Mesenchymal stem cell (in vitro differentiated cells and primary cell): ENCODE measurements at regions not wholly inside any gene's neighbourhood (a gene's known extent, or its start where the extent isn't known, plus 50 kb on each side); places are given as distances from the start of the nearest gene placed in this dataset.

Experiments used
- DNase-seq: peaks from one replicate; pipeline ENCODE4 v3.0.0-alpha.2; 2013
- H2AFZ ChIP-seq: one replicate; pipeline ENCODE4 v1.6.1; 2013; ENCODE audit warnings: low read depth, mild to moderate bottlenecking, control low read depth, inconsistent platforms, low read length, moderate library complexity
- H2AK5ac ChIP-seq: 2 replicates; pipeline ENCODE4 v1.6.1; 2013; ENCODE audit warnings: low read length, moderate library complexity, mild to moderate bottlenecking, inconsistent platforms; ENCODE audit not compliant: severe bottlenecking
- H2BK120ac ChIP-seq: one replicate; pipeline ENCODE4 v1.6.1; 2013; ENCODE audit warnings: low read depth, mild to moderate bottlenecking, inconsistent platforms, low read length, moderate library complexity
- H2BK12ac ChIP-seq, 2 experiments: one replicate each; pipeline ENCODE4 v1.6.1; 2013; ENCODE audit warnings: inconsistent platforms in 2 of 2, low read length in 2 of 2, mild to moderate bottlenecking in 2 of 2, moderate library complexity in 2 of 2, control low read depth in 1 of 2
- H2BK15ac ChIP-seq: one replicate; pipeline ENCODE4 v1.6.1; 2013; ENCODE audit warnings: mild to moderate bottlenecking, low read depth, inconsistent platforms; ENCODE audit not compliant: poor library complexity, severe bottlenecking
- H2BK5ac ChIP-seq: 2 replicates; pipeline ENCODE4 v1.6.1; 2013; ENCODE audit warnings: low read depth, mild to moderate bottlenecking, low read length, control low read depth, inconsistent platforms; ENCODE audit not compliant: poor library complexity, severe bottlenecking
- H3K14ac ChIP-seq, 2 experiments: one replicate each; pipeline ENCODE4 v1.6.1; 2013; ENCODE audit warnings: inconsistent platforms in 2 of 2, low read length in 2 of 2, control low read depth in 1 of 2, mild to moderate bottlenecking in 1 of 2, moderate library complexity in 1 of 2
- H3K18ac ChIP-seq, 2 experiments: one replicate each; pipeline ENCODE4 v1.6.1; 2013; ENCODE audit warnings: inconsistent platforms in 2 of 2, low read length in 2 of 2, control low read depth in 1 of 2, low read depth in 1 of 2, mild to moderate bottlenecking in 1 of 2
- H3K23ac ChIP-seq, 2 experiments: one replicate each; pipeline ENCODE4 v1.6.1; 2013; ENCODE audit warnings: inconsistent platforms in 2 of 2, low read length in 2 of 2, mild to moderate bottlenecking in 2 of 2, moderate library complexity in 2 of 2, control low read depth in 1 of 2
- H3K27ac ChIP-seq: 2 replicates; pipeline ENCODE4 v1.5.1; 2013; ENCODE audit warnings: mild to moderate bottlenecking, moderate library complexity, low read length, control low read depth, inconsistent platforms; ENCODE audit not compliant: poor library complexity, severe bottlenecking
- H3K27me3 ChIP-seq, 2 experiments: 2 replicates each; pipeline versions ENCODE4 v1.6.1 to v1.7.0; 2013; ENCODE audit warnings: low read length in 2 of 2, mild to moderate bottlenecking in 2 of 2, moderate library complexity in 2 of 2, control low read depth in 1 of 2, inconsistent platforms in 1 of 2; ENCODE audit not compliant: control insufficient read depth in 1 of 2, insufficient read depth in 1 of 2
- H3K36me3 ChIP-seq, 2 experiments: 2 replicates each; pipeline versions ENCODE4 v1.6.1 to v1.7.0; 2013; ENCODE audit warnings: low read length in 2 of 2, control low read depth in 1 of 2, inconsistent platforms in 1 of 2, low read depth in 1 of 2, mild to moderate bottlenecking in 1 of 2; ENCODE audit not compliant: insufficient read depth in 2 of 2, control insufficient read depth in 1 of 2
- H3K4ac ChIP-seq, 2 experiments: one replicate each; pipeline ENCODE4 v1.6.1; 2013; ENCODE audit warnings: inconsistent platforms in 2 of 2, low read length in 2 of 2, mild to moderate bottlenecking in 2 of 2, moderate library complexity in 2 of 2, control low read depth in 1 of 2, low read depth in 1 of 2
- H3K4me1 ChIP-seq: 2 replicates; pipeline ENCODE4 v1.6.1; 2013; ENCODE audit warnings: low read depth, low read length, control low read depth; ENCODE audit not compliant: control insufficient read depth, insufficient read depth
- H3K4me2 ChIP-seq: 2 replicates; pipeline ENCODE4 v1.6.1; 2013; ENCODE audit warnings: low read length, mild to moderate bottlenecking, inconsistent platforms; ENCODE audit not compliant: poor library complexity, severe bottlenecking
- H3K4me3 ChIP-seq, 2 experiments: 2 replicates each; pipeline versions ENCODE4 v1.5.1 to v1.7.0; 2013; ENCODE audit warnings: low read length in 2 of 2, mild to moderate bottlenecking in 2 of 2, control low read depth in 1 of 2, low read depth in 1 of 2; ENCODE audit not compliant: insufficient read depth in 1 of 2
- H3K79me1 ChIP-seq: replicated peaks from 2 replicates; pipeline ENCODE4 v1.6.1; 2013; ENCODE audit warnings: mild to moderate bottlenecking, control low read depth, low read length, inconsistent platforms; ENCODE audit not compliant: poor library complexity, severe bottlenecking
- H3K9ac ChIP-seq: 2 replicates; pipeline ENCODE4 v1.7.0; 2013; ENCODE audit warnings: mild to moderate bottlenecking, low read length, moderate library complexity
- H3K9me3 ChIP-seq: 2 replicates; pipeline ENCODE4 v1.7.0; 2013; ENCODE audit warnings: mild to moderate bottlenecking, low read length; ENCODE audit not compliant: control insufficient read depth
- H4K8ac ChIP-seq: one replicate; pipeline ENCODE4 v1.6.1; 2013; ENCODE audit warnings: inconsistent platforms, mild to moderate bottlenecking, low read length, moderate library complexity
- H4K91ac ChIP-seq: one replicate; pipeline ENCODE4 v1.6.1; 2013; ENCODE audit warnings: mild to moderate bottlenecking, low read length, inconsistent platforms
- WGBS: methylation state at CpG from one replicate; pipeline ENCODE4 v1.1.7; 2013; ENCODE audit warnings: mixed read lengths; 5-methylcytosine and 5-hydroxymethylcytosine counted together

DNA sequence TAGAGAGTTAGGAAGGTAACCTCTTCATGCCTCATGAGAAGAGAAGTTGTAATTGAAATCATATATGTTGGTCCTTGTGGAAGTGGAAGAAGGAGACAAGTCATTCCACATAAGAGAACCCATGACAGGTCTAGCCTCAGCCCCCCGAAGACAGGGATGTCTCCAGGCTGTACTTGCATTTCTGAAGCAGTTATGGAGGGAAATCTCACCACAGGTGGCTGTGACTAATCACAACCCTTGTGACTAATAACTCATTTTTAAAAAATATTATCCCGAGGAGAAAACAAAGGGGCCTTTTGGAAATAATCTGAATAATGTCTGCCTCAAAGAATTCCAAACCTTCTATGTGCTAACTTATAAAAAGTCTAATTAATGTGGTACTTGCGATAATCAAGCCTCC, 262.1 kb upstream of the RPS23 start:
- H2BK5ac ChIP-seq = no peak overlapping the region
- no peak overlapping the region for H4K91ac ChIP-seq
- H3K4me2 ChIP-seq = no peak overlapping the region
- no peaks in the 10 kb centered on the region for H3K4me1 ChIP-seq
- no peak overlapping the region for H3K4ac ChIP-seq
- no peak overlapping the region for H2BK15ac ChIP-seq
- H3K23ac ChIP-seq = no peak overlapping the region
- no peak overlapping the region for H2AFZ ChIP-seq
- no peak for DNase-seq
- no peak overlapping the region for H3K4me3 ChIP-seq
- no peak overlapping the region for H4K8ac ChIP-seq
- H3K27ac ChIP-seq = no peak overlapping the region
- no peak overlapping the region for H2BK12ac ChIP-seq
- no peaks in the 10 kb centered on the region for H3K79me1 ChIP-seq
- H3K9ac ChIP-seq = no peak overlapping the region
- 94% methylated on average over 2 of the region's 3 CpGs for WGBS
- no peaks in the 10 kb centered on the region for H3K36me3 ChIP-seq
- H2BK120ac ChIP-seq = no peak overlapping the region
- no peak overlapping the region for H3K18ac ChIP-seq
- H3K14ac ChIP-seq = no peak overlapping the region
- H3K27me3 ChIP-seq = no peaks in the 10 kb centered on the region
- peaks cover 4% of the 10 kb centered on the region for H3K9me3 ChIP-seq
- H2AK5ac ChIP-seq = no peak overlapping the region

DNA sequence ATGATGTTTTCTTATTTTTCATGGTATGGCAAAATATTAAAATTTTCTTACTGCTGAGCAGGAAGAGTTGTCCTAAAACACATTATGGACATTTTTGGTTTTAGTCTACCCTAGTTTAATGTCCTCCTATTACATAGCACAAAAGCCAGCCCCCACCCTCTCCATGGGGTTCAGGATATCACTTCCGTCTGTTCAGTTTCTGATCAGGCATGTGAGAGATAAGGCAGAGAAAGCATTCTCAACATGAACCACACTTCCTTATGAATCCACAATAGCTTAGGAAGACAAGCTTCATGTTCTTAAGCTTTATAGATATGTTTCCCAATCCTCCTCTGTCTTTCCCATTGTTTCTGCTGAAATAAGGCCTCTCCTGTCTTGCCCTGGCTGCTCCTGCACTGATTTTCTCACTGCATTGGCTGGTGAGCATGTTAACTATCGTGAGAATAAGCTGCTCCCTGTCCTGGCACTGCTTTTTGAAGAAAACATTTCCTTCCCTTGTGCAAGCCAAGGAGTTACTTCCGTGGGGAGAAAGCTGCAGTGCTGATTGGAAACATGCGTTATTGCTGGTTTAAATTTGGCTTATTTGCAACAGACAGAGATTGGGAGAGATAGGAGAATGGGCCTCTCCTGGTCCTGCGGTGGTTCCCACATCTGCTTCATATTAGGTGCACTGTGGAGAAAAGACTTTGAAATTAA, 260.3 kb upstream of the RPS23 start:
- H3K23ac ChIP-seq = no peak overlapping the region
- H3K18ac ChIP-seq = no peak overlapping the region
- H3K14ac ChIP-seq = no peak overlapping the region
- no peaks in the 10 kb centered on the region for H3K36me3 ChIP-seq
- H4K91ac ChIP-seq = no peak overlapping the region
- H2AFZ ChIP-seq = no peak overlapping the region
- H3K4me1 ChIP-seq = no peaks in the 10 kb centered on the region
- H2BK12ac ChIP-seq = no peak overlapping the region
- no peak overlapping the region for H3K4me2 ChIP-seq
- no peaks in the 10 kb centered on the region for H3K79me1 ChIP-seq
- H3K27ac ChIP-seq = no peak overlapping the region
- no peak overlapping the region for H3K4ac ChIP-seq
- H2BK120ac ChIP-seq = no peak overlapping the region
- H2AK5ac ChIP-seq = no peak overlapping the region
- peak overlapping the region in 1 of 2 experiments; percentile 20 for H3K4me3 ChIP-seq
- DNase-seq = no peak
- no peaks in the 10 kb centered on the region for H3K27me3 ChIP-seq
- H2BK5ac ChIP-seq = no peak overlapping the region
- no peak overlapping the region for H4K8ac ChIP-seq
- no peak overlapping the region for H2BK15ac ChIP-seq
- peaks cover 2% of the 10 kb centered on the region for H3K9me3 ChIP-seq
- peak overlapping the region; percentile 1 for H3K9ac ChIP-seq
- 76% methylated on average over 5 of the region's 5 CpGs for WGBS

DNA sequence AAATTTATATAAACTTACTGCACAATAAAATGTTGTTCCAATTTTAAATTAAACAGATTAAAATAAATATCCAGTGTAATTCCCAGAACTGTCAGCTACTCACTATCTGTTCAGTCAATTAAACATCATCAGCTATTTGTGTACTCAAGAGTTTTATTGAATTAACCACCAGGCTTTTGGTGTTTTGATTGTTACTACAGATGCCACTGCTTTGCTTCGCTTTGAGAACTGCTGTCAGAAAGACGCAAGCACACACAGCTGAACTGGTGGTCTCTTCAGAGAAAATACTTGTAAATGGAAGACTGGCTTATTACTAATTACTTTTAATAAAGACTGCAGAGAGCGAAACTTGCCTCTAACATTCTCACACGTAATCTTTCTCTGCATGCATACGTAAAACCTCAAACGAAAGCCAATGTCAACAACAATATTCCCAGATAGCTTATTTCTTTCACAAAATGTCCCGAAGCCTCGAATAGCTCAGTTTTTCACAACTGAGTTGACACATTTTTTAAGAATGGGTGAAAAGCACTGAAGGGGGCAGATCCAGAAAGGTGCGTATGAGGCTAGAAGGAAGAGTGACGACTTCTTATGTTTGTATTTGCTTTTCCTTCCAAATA, 259.6 kb upstream of the RPS23 start:
- peaks cover 3% of the 10 kb centered on the region for H3K9me3 ChIP-seq
- no peak overlapping the region for H3K4ac ChIP-seq
- H2BK15ac ChIP-seq = no peak overlapping the region
- WGBS = 90% methylated on average over 10 of the region's 10 CpGs
- H3K4me3 ChIP-seq = no peak overlapping the region
- H3K27ac ChIP-seq = no peak overlapping the region
- no peaks in the 10 kb centered on the region for H3K27me3 ChIP-seq
- no peak overlapping the region for H2AFZ ChIP-seq
- no peak overlapping the region for H2AK5ac ChIP-seq
- H2BK12ac ChIP-seq = no peak overlapping the region
- no peak overlapping the region for H3K23ac ChIP-seq
- no peak for DNase-seq
- no peak overlapping the region for H3K4me2 ChIP-seq
- no peak overlapping the region for H3K14ac ChIP-seq
- no peak overlapping the region for H2BK5ac ChIP-seq
- no peak overlapping the region for H3K9ac ChIP-seq
- H2BK120ac ChIP-seq = no peak overlapping the region
- no peak overlapping the region for H4K8ac ChIP-seq
- no peak overlapping the region for H3K18ac ChIP-seq
- H3K36me3 ChIP-seq = no peaks in the 10 kb centered on the region
- H3K79me1 ChIP-seq = no peaks in the 10 kb centered on the region
- H4K91ac ChIP-seq = no peak overlapping the region
- no peaks in the 10 kb centered on the region for H3K4me1 ChIP-seq

DNA sequence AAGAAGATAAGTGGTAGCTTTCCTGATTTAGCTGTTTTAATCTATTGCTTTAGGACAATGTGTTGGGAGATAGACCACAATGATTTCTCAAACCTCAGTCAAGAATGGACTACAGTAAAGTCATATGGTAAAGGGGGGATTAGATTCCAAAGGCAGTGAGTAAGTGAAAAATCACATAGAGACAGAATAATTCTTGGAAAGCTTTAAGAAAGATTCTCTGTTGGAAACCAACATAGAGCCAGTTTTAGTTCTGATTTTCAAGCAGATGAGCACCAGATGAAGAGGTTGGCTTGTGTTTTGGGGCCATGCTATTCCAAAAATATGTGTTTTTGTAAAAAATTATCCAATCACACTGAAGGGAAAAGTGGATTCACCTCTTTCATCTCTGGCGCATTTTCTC, 256.8 kb upstream of the RPS23 start:
- Histone ChIP-seq H3K9me3 (peaks cover 3% of the 10 kb centered on the region), H3K9ac (no peak overlapping the region), H3K4me1 (no peaks in the 10 kb centered on the region), H2BK12ac (no peak overlapping the region), H2AFZ (no peak overlapping the region), H3K23ac (no peak overlapping the region), H2BK5ac (no peak overlapping the region), H2BK15ac (no peak overlapping the region), H2BK120ac (no peak overlapping the region), H3K4me3 (no peak overlapping the region), H3K36me3 (no peaks in the 10 kb centered on the region), H3K79me1 (no peaks in the 10 kb centered on the region), H2AK5ac (no peak overlapping the region), H3K4me2 (no peak overlapping the region), H4K91ac (no peak overlapping the region), H4K8ac (no peak overlapping the region), H3K27me3 (no peaks in the 10 kb centered on the region), H3K27ac (no peak overlapping the region), H3K18ac (no peak overlapping the region), H3K14ac (no peak overlapping the region), H3K4ac (no peak overlapping the region)
- no peak for DNase-seq
- WGBS = no CpG with 5 or more reads among the region's 1 CpG
